Nephron progenitor cell (in vitro differentiated cells): ENCODE measurements at regions not wholly inside any gene's neighbourhood (a gene's known extent, or its start where the extent isn't known, plus 50 kb on each side); places are given as distances from the start of the nearest gene placed in this dataset.

Source experiments
- DNase-seq: peaks from one replicate; pipeline ENCODE4 v3.0.0; 2021
- H3K27ac Mint-ChIP-seq: 2 replicates; pipeline ENCODE4 v1.8.0; 2021; ENCODE audit warnings: mild to moderate bottlenecking, moderate library complexity, mixed read lengths
- H3K27me3 Mint-ChIP-seq: 2 replicates; pipeline ENCODE4 v1.8.0; 2021; ENCODE audit warnings: mild to moderate bottlenecking, low read depth, mixed read lengths; ENCODE audit not compliant: poor library complexity
- H3K36me3 Mint-ChIP-seq: 2 replicates; pipeline ENCODE4 v1.8.0; 2021; ENCODE audit warnings: low read depth, mixed read lengths
- H3K4me1 Mint-ChIP-seq: 2 replicates; pipeline ENCODE4 v1.8.0; 2021; ENCODE audit warnings: mixed read lengths
- H3K4me3 Mint-ChIP-seq: 2 replicates; pipeline ENCODE4 v1.8.0; 2021; ENCODE audit warnings: mild to moderate bottlenecking, moderate library complexity, mixed read lengths
- H3K9me3 Mint-ChIP-seq: 2 replicates; pipeline ENCODE4 v1.8.0; 2021; ENCODE audit warnings: mild to moderate bottlenecking, moderate library complexity, mixed read lengths
- CTCF ChIP-seq: fragments of 200-600 bp; sonication (generic); IDR thresholded peaks from 2 replicates; pipeline ENCODE4 v1.5.0; 2021; ENCODE audit warnings: antibody characterized with exemption

DNA sequence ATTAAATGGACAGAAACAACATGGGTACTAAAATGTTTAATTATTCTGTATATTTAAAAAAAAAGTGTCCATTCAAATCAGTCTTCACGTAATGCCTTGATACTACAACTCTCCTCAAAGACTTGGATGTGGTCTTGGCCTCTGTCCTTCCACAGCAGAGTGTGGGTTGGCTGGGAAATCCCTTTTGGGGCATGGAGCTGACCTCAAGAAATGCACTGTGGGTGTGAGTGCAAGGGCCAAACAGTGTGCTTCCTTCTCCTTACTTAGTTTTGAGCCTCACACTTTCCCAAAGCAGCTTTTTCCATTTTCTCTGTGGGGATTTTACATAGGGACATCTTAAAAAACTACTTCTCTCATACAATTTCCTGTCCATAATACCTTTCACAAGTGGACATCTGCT lies 607.4 kb downstream of the EFNB2 start:
- TF ChIP-seq CTCF: no peak
- no peaks in the 10 kb centered on the region for H3K4me1 Mint-ChIP-seq

DNA sequence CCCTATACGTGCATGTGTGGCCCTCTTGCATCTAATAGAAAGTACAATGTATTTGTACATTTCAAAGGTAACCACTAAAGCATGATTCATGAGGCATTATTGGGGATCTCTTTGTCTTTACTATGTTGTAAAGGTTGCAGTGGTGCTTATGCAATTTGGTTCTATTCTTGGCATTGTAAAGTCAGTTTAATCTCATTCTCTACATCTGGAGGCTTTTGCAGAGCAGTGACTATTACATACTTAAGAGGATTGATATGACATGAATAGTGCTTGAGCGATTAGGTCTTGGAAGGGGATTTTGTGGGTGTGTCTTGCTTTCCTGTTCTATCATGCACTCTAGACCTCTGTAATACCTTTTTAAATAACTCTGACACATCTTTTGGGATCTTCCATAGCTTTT lies 610.0 kb downstream of the EFNB2 start:
- Mint-ChIP-seq H3K4me3 (no peak overlapping the region), H3K4me1 (peaks cover 3% of the 10 kb centered on the region), H3K27ac (no peak overlapping the region), H3K9me3 (no peaks in the 10 kb centered on the region), H3K27me3 (peaks cover 7% of the 10 kb centered on the region), H3K36me3 (no peaks in the 10 kb centered on the region)
- no peak for TF ChIP-seq CTCF
- DNase-seq: no peak

More for the DNA sequence above, 607.4 kb downstream of the EFNB2 start:
- H3K27ac Mint-ChIP-seq: no peak overlapping the region
- H3K36me3 Mint-ChIP-seq: no peaks in the 10 kb centered on the region
- no peak for DNase-seq
- H3K4me3 Mint-ChIP-seq: no peak overlapping the region
- H3K9me3 Mint-ChIP-seq: no peaks in the 10 kb centered on the region
- H3K27me3 Mint-ChIP-seq: peaks cover 7% of the 10 kb centered on the region

DNA sequence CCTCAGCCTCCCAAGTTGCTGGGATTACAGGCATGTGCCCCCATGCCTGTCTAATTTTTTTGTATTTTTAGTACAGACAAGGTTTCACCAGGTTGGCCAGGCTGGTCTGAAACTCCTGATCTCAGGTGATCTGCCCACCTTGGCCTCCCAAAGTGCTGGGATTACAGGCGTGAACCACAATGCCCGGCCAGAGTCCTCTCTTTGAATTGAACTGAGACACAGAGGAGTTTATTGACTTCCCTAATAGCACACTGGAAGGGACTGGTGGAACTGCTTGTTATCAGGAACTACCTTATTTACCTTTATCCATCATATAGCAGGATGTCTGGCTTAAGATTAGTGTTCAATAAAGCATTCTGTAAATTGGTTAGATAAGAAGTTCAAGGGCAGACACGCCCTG lies 613.8 kb downstream of the EFNB2 start:
- TF ChIP-seq CTCF: no peak
- no peak overlapping the region for H3K27ac Mint-ChIP-seq
- H3K27me3 Mint-ChIP-seq: peaks cover 3% of the 10 kb centered on the region
- no peak for DNase-seq
- no peaks in the 10 kb centered on the region for H3K36me3 Mint-ChIP-seq
- H3K4me3 Mint-ChIP-seq: no peak overlapping the region
- H3K4me1 Mint-ChIP-seq: peaks cover 26% of the 10 kb centered on the region
- H3K9me3 Mint-ChIP-seq: no peaks in the 10 kb centered on the region

DNA sequence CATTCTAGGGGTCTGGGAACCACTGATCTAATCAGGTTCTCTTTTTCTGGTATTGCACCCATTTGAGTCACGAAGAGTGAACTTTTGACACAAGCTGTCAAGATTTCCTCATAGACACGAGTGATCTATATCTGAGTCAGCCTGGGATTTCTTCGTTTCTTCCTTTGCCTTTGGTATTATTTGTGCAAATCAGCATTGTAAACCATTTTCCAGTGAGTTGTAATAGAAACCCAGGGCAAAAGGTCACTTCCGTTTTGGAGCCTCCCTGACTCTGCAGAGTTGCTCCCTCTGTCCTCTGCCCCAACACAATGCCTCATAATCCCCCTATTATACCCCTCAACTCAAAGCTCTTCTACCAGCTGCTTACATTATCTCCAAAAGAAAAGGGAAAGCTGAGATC lies 615.1 kb downstream of the EFNB2 start:
- peaks cover 1% of the 10 kb centered on the region for H3K9me3 Mint-ChIP-seq
- H3K27ac Mint-ChIP-seq: no peak overlapping the region
- no peak for TF ChIP-seq CTCF
- DNase-seq: no peak
- H3K4me3 Mint-ChIP-seq: no peak overlapping the region
- peaks cover 26% of the 10 kb centered on the region for H3K4me1 Mint-ChIP-seq
- peaks cover 3% of the 10 kb centered on the region for H3K27me3 Mint-ChIP-seq
- no peaks in the 10 kb centered on the region for H3K36me3 Mint-ChIP-seq

GRCh38 chr13:105918842-105919741 lies 616.4 kb downstream of the EFNB2 start:
- no peak overlapping the region for H3K4me3 Mint-ChIP-seq
- peaks cover 6% of the 10 kb centered on the region for H3K9me3 Mint-ChIP-seq
- no peaks in the 10 kb centered on the region for H3K36me3 Mint-ChIP-seq
- no peak for TF ChIP-seq CTCF
- H3K27me3 Mint-ChIP-seq: peaks cover 3% of the 10 kb centered on the region
- DNase-seq: no peak
- no peak overlapping the region for H3K27ac Mint-ChIP-seq
- H3K4me1 Mint-ChIP-seq: peaks cover 26% of the 10 kb centered on the region
